ENCODE measurements at regions not wholly inside any gene's neighbourhood (a gene's known extent, or its start where the extent isn't known, plus 50 kb on each side); places are given as distances from the start of the nearest gene placed in this dataset.
"Not testable (repeated sequence)": the region's sequence is repeated elsewhere in the genome, so short reads cannot be mapped to it uniquely, and the experiment has no call there.

- no peak for DNase-seq
Observed at GRCh38 chr6:82744286-82745015, 321.2 kb downstream of the UBE3D start.

- DNase-seq = no peak
Observed at GRCh38 chr6:82750556-82750955, 315.1 kb downstream of the UBE3D start.

- DNase-seq = no peak
Observed at GRCh38 chr6:82751718-82752117, 313.9 kb downstream of the UBE3D start.

- no peak for DNase-seq
Observed at GRCh38 chr6:82761674-82762345, 303.8 kb downstream of the UBE3D start.

- DNase-seq = no peak
Observed at GRCh38 chr6:82766476-82766875, 299.2 kb downstream of the UBE3D start.

GRCh38 chr6:82767037-82767436 is 298.6 kb downstream of the UBE3D start:
- DNase-seq = no peak

GRCh38 chr6:82767447-82767846 is 298.2 kb downstream of the UBE3D start:
- DNase-seq = no peak

GRCh38 chr6:82772851-82773717 is 292.6 kb downstream of the UBE3D start:
- no peak for DNase-seq

GRCh38 chr6:82775361-82775760 is 290.3 kb downstream of the UBE3D start:
- no peak for DNase-seq

- no peak for DNase-seq
Observed at GRCh38 chr6:82775981-82776380, 289.7 kb downstream of the UBE3D start.

- no peak for DNase-seq
Observed at GRCh38 chr6:82779041-82779440, 286.6 kb downstream of the UBE3D start.

- DNase-seq = no peak
Observed at GRCh38 chr6:82780334-82780733, 285.3 kb downstream of the UBE3D start.

GRCh38 chr6:82781620-82782204 is 283.9 kb downstream of the UBE3D start:
- no peak for DNase-seq

GRCh38 chr6:82783587-82784236 is 281.9 kb downstream of the UBE3D start:
- no peak for DNase-seq

- no peak for DNase-seq
Observed at GRCh38 chr6:82785206-82785605, 280.4 kb downstream of the UBE3D start.

GRCh38 chr6:82786248-82786647 is 279.4 kb downstream of the UBE3D start:
- DNase-seq = no peak

- DNase-seq = no peak
Observed at GRCh38 chr6:82795940-82796339, 269.7 kb downstream of the UBE3D start.

- DNase-seq = no peak
Observed at GRCh38 chr6:82801083-82801482, 264.6 kb downstream of the UBE3D start.

GRCh38 chr6:82816243-82816642 is 249.4 kb downstream of the UBE3D start:
- DNase-seq = not testable (repeated sequence)

GRCh38 chr6:82818727-82819126 is 246.9 kb downstream of the UBE3D start:
- no peak for DNase-seq

- no peak for DNase-seq
Observed at GRCh38 chr6:82823361-82823760, 242.3 kb downstream of the UBE3D start.

GRCh38 chr6:82832811-82833210 is 232.8 kb downstream of the UBE3D start:
- no peak for DNase-seq

GRCh38 chr6:82833481-82833880 is 232.2 kb downstream of the UBE3D start:
- DNase-seq = no peak
